Breast epithelium (tissue), 4 donors: ENCODE measurements at regions not wholly inside any gene's neighbourhood (a gene's known extent, or its start where the extent isn't known, plus 50 kb on each side); places are given as distances from the start of the nearest gene placed in this dataset.

Experiments used
- DNase-seq, 2 donors: peaks; one replicate each; pipeline ENCODE4 v3.0.0-alpha.2; 2019; ENCODE audit warnings: low spot score in 2 of 2
- H3K27ac ChIP-seq, 2 donors: fragments of 200-600 bp; sonication (generic) in 1 of 2; one replicate each; pipeline ENCODE4 v1.5.1; 2016 to 2019; ENCODE audit warnings: mild to moderate bottlenecking in 1 of 2
- H3K27me3 ChIP-seq, 2 donors: fragments of 200-600 bp; sonication (generic) in 1 of 2; one replicate each; pipeline versions ENCODE4 v1.5.1 to v1.6.0; 2017 to 2019; ENCODE audit warnings: control low read depth in 1 of 2, mild to moderate bottlenecking in 1 of 2
- H3K36me3 ChIP-seq: fragments of 200-600 bp; one replicate; pipeline ENCODE4 v1.5.1; 2019
- H3K4me1 ChIP-seq, 2 donors: fragments of 200-600 bp; sonication (generic); one replicate each; pipeline ENCODE4 v1.5.1; 2016 to 2019; ENCODE audit warnings: control low read depth in 1 of 2
- H3K4me3 ChIP-seq, 3 donors: fragments of 200-600 bp; sonication (generic); 1 replicate in 2 of 3; 2 replicates in 1 of 3; pipeline ENCODE4 v1.5.1; 2016 to 2019; ENCODE audit warnings: mild to moderate bottlenecking in 3 of 3, moderate library complexity in 2 of 3
- H3K9me3 ChIP-seq, 2 donors: fragments of 200-600 bp; sonication (generic) in 1 of 2; one replicate each; pipeline ENCODE4 v1.5.1; 2016 to 2019; ENCODE audit warnings: control low read depth in 1 of 2
- POLR2A ChIP-seq: fragments of 450-650 bp; IDR thresholded peaks from one replicate; pipeline ENCODE4 v1.6.1; 2016; ENCODE audit warnings: antibody characterized with exemption, mild to moderate bottlenecking, moderate library complexity
- POLR2AphosphoS5 ChIP-seq, 3 donors: sonication (generic); formaldehyde crosslinking; IDR thresholded peaks; one replicate each; pipeline ENCODE4 v1.6.1; 2017; ENCODE audit warnings: antibody characterized with exemption in 3 of 3
- intact Hi-C: fragments of 100-400 bp; cut with DNase I; formaldehyde crosslinking; loops from one replicate; pipeline ENCODE4 v1.15.1; 2023; ENCODE audit warnings: low total_unique reads
- TF ChIP-seq, protein P1 (sequence below), 3 donors: fragments of 450-650 bp; IDR thresholded peaks; one replicate each; pipeline ENCODE4 v1.5.1; 2016 to 2017; ENCODE audit warnings: antibody characterized with exemption in 3 of 3, mild to moderate bottlenecking in 3 of 3, moderate library complexity in 3 of 3

DNA sequence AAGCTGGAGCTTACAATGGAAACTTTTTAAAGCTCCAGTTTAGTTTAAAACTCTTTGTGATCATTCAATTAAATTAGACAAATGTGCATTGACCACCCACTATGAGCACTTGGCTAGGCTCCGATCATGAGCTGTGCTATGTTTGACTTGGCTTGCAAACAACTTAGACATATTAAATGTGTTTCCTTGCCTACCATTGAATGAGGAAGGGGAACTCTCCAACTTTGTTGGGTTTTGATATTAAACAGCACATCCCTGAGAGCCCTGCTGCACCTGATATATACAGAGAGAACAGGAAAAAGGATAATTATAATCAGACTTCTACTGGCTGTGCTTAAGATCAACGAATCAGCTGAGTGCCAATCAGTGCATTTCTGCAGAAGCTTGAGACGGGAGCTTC lies 71.4 kb upstream of the ADGRL3 start:
- Histone ChIP-seq H3K27ac (no peak overlapping the region), H3K36me3 (no peaks in the 10 kb centered on the region)

DNA sequence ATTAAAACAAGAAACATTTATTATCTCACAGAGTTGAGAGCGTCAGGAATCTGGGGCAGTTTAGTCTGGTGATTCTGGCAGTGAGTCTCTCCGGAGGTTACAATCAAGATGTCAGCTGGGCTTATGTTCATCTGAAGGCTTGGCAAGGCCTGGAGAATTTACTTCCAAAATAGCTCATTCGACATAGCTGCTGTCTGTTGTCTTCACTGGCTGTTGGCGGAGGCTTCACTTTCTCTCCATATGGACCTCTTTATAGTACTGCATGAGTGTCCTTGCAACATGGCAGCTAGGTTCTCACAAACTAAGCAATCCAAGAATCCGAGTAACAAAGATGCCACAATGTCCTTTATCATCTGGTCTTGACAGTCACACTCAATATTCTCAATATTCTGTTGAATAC lies 70.2 kb upstream of the ADGRL3 start:
- H3K27ac ChIP-seq, result no peak overlapping the region
- no peaks in the 10 kb centered on the region for H3K36me3 ChIP-seq
- H3K9me3 ChIP-seq, result peaks cover 0 to 3% of the 10 kb centered on the region in 2 donors
- H3K4me1 ChIP-seq, result no peaks in the 10 kb centered on the region
- no peak for DNase-seq
- intact Hi-C loops, result no loop called here
- H3K4me3 ChIP-seq, result no peak overlapping the region
- TF ChIP-seq POLR2A (no peak), POLR2AphosphoS5 (IDR thresholded peaks at IDR 0.05) (no peak)
- TF ChIP-seq, protein P1, sequence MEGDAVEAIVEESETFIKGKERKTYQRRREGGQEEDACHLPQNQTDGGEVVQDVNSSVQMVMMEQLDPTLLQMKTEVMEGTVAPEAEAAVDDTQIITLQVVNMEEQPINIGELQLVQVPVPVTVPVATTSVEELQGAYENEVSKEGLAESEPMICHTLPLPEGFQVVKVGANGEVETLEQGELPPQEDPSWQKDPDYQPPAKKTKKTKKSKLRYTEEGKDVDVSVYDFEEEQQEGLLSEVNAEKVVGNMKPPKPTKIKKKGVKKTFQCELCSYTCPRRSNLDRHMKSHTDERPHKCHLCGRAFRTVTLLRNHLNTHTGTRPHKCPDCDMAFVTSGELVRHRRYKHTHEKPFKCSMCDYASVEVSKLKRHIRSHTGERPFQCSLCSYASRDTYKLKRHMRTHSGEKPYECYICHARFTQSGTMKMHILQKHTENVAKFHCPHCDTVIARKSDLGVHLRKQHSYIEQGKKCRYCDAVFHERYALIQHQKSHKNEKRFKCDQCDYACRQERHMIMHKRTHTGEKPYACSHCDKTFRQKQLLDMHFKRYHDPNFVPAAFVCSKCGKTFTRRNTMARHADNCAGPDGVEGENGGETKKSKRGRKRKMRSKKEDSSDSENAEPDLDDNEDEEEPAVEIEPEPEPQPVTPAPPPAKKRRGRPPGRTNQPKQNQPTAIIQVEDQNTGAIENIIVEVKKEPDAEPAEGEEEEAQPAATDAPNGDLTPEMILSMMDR (IDR thresholded peaks at IDR 0.05), result no peak
- no peaks in the 10 kb centered on the region for H3K27me3 ChIP-seq

More for the DNA sequence above, 71.4 kb upstream of the ADGRL3 start:
- Histone ChIP-seq H3K4me1 (no peaks in the 10 kb centered on the region), H3K27me3 (no peaks in the 10 kb centered on the region), H3K4me3 (no peak overlapping the region), H3K9me3 (peaks cover 0 to 12% of the 10 kb centered on the region in 2 donors)
- no peak for DNase-seq
- TF ChIP-seq, protein P1 (IDR thresholded peaks at IDR 0.05), result no peak
- TF ChIP-seq POLR2A (no peak), POLR2AphosphoS5 (IDR thresholded peaks at IDR 0.05) (no peak)
- intact Hi-C loops, result no loop called here

DNA sequence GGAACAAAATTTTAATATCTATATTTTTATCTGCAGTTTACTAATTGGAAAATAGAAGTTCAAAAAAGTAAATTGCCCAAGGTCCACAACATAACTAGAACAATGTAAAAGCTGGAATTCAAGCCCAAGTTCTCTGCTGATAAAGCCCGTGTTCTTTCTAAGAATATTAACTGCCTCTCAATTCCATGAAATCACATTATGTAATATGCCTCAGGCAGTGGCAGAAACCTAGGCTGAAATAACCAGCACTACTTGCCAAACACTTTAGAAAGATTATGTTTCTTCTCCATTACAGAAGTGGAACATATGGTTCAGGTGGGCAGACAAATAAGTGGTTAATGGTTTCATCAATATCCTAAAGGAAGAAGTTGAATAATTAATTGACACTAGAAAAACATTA lies 56.7 kb upstream of the ADGRL3 start:
- no peak for TF ChIP-seq POLR2AphosphoS5 (IDR thresholded peaks at IDR 0.05)
- TF ChIP-seq, protein P1 (IDR thresholded peaks at IDR 0.05), result no peak
- TF ChIP-seq POLR2A, result no peak
- Histone ChIP-seq H3K4me3 (no peak overlapping the region), H3K27ac (no peak overlapping the region), H3K9me3 (no peaks in the 10 kb centered on the region), H3K4me1 (no peaks in the 10 kb centered on the region), H3K36me3 (no peaks in the 10 kb centered on the region), H3K27me3 (no peaks in the 10 kb centered on the region)
- intact Hi-C loops, result no loop called here
- no peak for DNase-seq

DNA sequence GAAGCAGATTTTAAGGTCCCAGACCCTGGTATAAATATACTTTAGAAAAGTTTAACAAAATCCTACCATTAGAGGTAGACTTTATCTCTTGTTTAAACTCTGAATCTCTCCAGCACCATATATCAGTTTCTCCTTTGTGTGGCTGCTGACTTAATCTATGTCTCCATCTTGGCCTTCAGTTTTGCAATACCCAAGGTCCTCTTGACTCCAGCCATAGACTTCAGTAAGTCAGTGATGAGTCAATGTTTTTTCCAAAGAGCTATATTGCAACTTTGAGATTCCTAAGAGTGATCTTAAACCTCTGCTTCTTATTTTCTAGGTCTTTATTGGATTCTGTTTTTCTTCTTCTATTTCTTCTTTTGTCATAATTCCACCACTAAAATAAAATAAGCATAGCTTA lies 50.8 kb upstream of the ADGRL3 start:
- Histone ChIP-seq H3K27ac (no peak overlapping the region), H3K4me3 (no peak overlapping the region), H3K36me3 (no peaks in the 10 kb centered on the region), H3K27me3 (no peaks in the 10 kb centered on the region), H3K9me3 (no peaks in the 10 kb centered on the region), H3K4me1 (no peaks in the 10 kb centered on the region)
- TF ChIP-seq, protein P1 (IDR thresholded peaks at IDR 0.05), result no peak
- TF ChIP-seq POLR2A (no peak), POLR2AphosphoS5 (IDR thresholded peaks at IDR 0.05) (no peak)
- intact Hi-C loops, result no loop called here
- no peak for DNase-seq
